WTC11 (cell line): ENCODE measurements at regions not wholly inside any gene's neighbourhood (a gene's known extent, or its start where the extent isn't known, plus 50 kb on each side); places are given as distances from the start of the nearest gene placed in this dataset.
"Not testable (repeated sequence)": the region's sequence is repeated elsewhere in the genome, so short reads cannot be mapped to it uniquely, and the experiment has no call there.

ENCODE experiments used
- ATAC-seq: fragments of 200-7000 bp; cut with Tn5 transposase; 2 replicates; pipeline ENCODE4 v1.10.0; 2021; ENCODE audit warnings: mild to moderate bottlenecking, moderate library complexity
- CTCF ChIA-PET: fragments of 300-600 bp; sonication (Branson Sonifier 250); formaldehyde crosslinking; loops from one replicate; lab custom pipeline; 2021; ENCODE audit warnings: antibody characterized with exemption; lab: Charles Lee
- POLR2A ChIA-PET: fragments of 350-600 bp; sonication (Branson Sonifier 250); formaldehyde crosslinking; loops from one replicate; lab custom pipeline; 2021; ENCODE audit warnings: antibody characterized with exemption; lab: Charles Lee
- DNase-seq: peaks from one replicate; pipeline ENCODE4 v3.0.0; 2021; ENCODE audit warnings: low spot score
- H3K27ac Mint-ChIP-seq: 2 replicates; pipeline ENCODE4 v1.8.0; 2021; ENCODE audit warnings: mixed read lengths
- H3K27me3 Mint-ChIP-seq: 2 replicates; pipeline ENCODE4 v1.8.0; 2021; ENCODE audit warnings: low read depth, mild to moderate bottlenecking, moderate library complexity, mixed read lengths
- H3K36me3 Mint-ChIP-seq: 2 replicates; pipeline ENCODE4 v1.8.0; 2021; ENCODE audit warnings: mixed read lengths
- H3K4me1 Mint-ChIP-seq: 2 replicates; pipeline ENCODE4 v1.8.0; 2022; ENCODE audit warnings: mixed read lengths
- H3K4me3 Mint-ChIP-seq: 2 replicates; pipeline ENCODE4 v1.8.0; 2021; ENCODE audit warnings: mild to moderate bottlenecking, moderate library complexity, mixed read lengths
- H3K9me3 Mint-ChIP-seq: 2 replicates; pipeline ENCODE4 v1.8.0; 2021; ENCODE audit warnings: mixed read lengths
- AFF4 ChIP-seq: sonication (generic); formaldehyde crosslinking; IDR thresholded peaks from 2 replicates; pipeline ENCODE4 v1.8.1; 2023; ENCODE audit warnings: mild to moderate bottlenecking, missing genetic modification reagents, borderline replicate concordance
- AR ChIP-seq: fragments of 250-450 bp; sonication (Bioruptor Pico); IDR thresholded peaks from 2 replicates; pipeline ENCODE4 v1.9.0; 2021; ENCODE audit warnings: mild to moderate bottlenecking
- E2F4 ChIP-seq: sonication (generic); formaldehyde crosslinking; IDR thresholded peaks from 2 replicates; pipeline ENCODE4 v1.8.1; 2022; ENCODE audit warnings: low read depth, mild to moderate bottlenecking, moderate library complexity, missing genetic modification reagents, borderline replicate concordance
- ESRRA ChIP-seq: sonication (generic); formaldehyde crosslinking; IDR thresholded peaks from 2 replicates; pipeline ENCODE4 v1.8.1; 2022; ENCODE audit warnings: mild to moderate bottlenecking, missing genetic modification reagents, borderline replicate concordance
- ETV6 ChIP-seq: sonication (generic); formaldehyde crosslinking; IDR thresholded peaks from 2 replicates; pipeline ENCODE4 v1.8.1; 2022; ENCODE audit warnings: mild to moderate bottlenecking, missing genetic modification reagents
- GABPB1 ChIP-seq: sonication (generic); formaldehyde crosslinking; IDR thresholded peaks from 2 replicates; pipeline ENCODE4 v1.8.1; 2023; ENCODE audit warnings: mild to moderate bottlenecking, missing genetic modification reagents
- GTF2I ChIP-seq: fragments of 250-450 bp; sonication (Bioruptor Pico); conservative IDR thresholded peaks from 2 replicates; pipeline ENCODE4 v1.4.0; 2021; ENCODE audit warnings: mild to moderate bottlenecking
- IRF2 ChIP-seq: sonication (generic); formaldehyde crosslinking; IDR thresholded peaks from 2 replicates; pipeline ENCODE4 v1.8.0; 2022; ENCODE audit warnings: low read depth, missing genetic modification reagents, borderline replicate concordance
- NFYB ChIP-seq: sonication (generic); formaldehyde crosslinking; conservative IDR thresholded peaks from 2 replicates; pipeline ENCODE4 v1.8.0; 2022; ENCODE audit warnings: low read depth, missing genetic modification reagents
- NR1H2 ChIP-seq: sonication (generic); formaldehyde crosslinking; IDR thresholded peaks from 2 replicates; pipeline ENCODE4 v1.9.0; 2021; ENCODE audit warnings: mild to moderate bottlenecking, moderate library complexity, missing genetic modification reagents
- NR2C2 ChIP-seq: sonication (generic); formaldehyde crosslinking; IDR thresholded peaks from 2 replicates; pipeline ENCODE4 v1.8.0; 2022; ENCODE audit warnings: mild to moderate bottlenecking, missing genetic modification reagents
- PREB ChIP-seq: sonication (generic); formaldehyde crosslinking; IDR thresholded peaks from 2 replicates; pipeline ENCODE4 v1.8.1; 2022; ENCODE audit warnings: mild to moderate bottlenecking, missing genetic modification reagents, moderate library complexity, borderline replicate concordance
- RELA ChIP-seq: sonication (generic); formaldehyde crosslinking; IDR thresholded peaks from 2 replicates; pipeline ENCODE4 v1.8.1; 2022; ENCODE audit warnings: missing genetic modification reagents, mild to moderate bottlenecking, borderline replicate concordance
- TEAD4 ChIP-seq: sonication (generic); formaldehyde crosslinking; IDR thresholded peaks from 2 replicates; pipeline ENCODE4 v1.8.0; 2022; ENCODE audit warnings: mild to moderate bottlenecking, missing genetic modification reagents
- TP53 ChIP-seq: sonication (generic); formaldehyde crosslinking; IDR thresholded peaks from 2 replicates; pipeline ENCODE4 v1.8.1; 2023; ENCODE audit warnings: mild to moderate bottlenecking, missing genetic modification reagents
- USF2 ChIP-seq: sonication (generic); formaldehyde crosslinking; IDR thresholded peaks from 2 replicates; pipeline ENCODE4 v1.8.1; 2023; ENCODE audit warnings: mild to moderate bottlenecking, missing genetic modification reagents, moderate library complexity
- ZNF396 ChIP-seq: fragments of 250-450 bp; sonication (Bioruptor Pico); IDR thresholded peaks from 2 replicates; pipeline ENCODE4 v1.8.0; 2021; ENCODE audit warnings: mild to moderate bottlenecking, moderate library complexity, borderline replicate concordance

- H3K4me3 Mint-ChIP-seq: peak overlapping the region; percentile 78
- POLR2A ChIA-PET: interaction anchor here (1.7 kb wide), 1 partner anchor 64 kb away, joined by 9 read pairs; the partner anchor contains the start of gene DDHD1
- H3K27me3 Mint-ChIP-seq: not testable (repeated sequence)
Observed at GRCh38 chr14:53216955-53217315, 63.8 kb upstream of the DDHD1 start.

GRCh38 chr14:53216478-53216877, 63.4 kb upstream of the DDHD1 start:
- not testable (repeated sequence) for H3K27ac Mint-ChIP-seq, DNase-seq, H3K36me3 Mint-ChIP-seq, H3K27me3 Mint-ChIP-seq, H3K4me3 Mint-ChIP-seq, ATAC-seq, H3K4me1 Mint-ChIP-seq
- ChIA-PET CTCF (interaction anchor here (1.7 to 2.4 kb wide), 5 partner anchors 11 to 183 kb away, joined by 8 to 21 read pairs (median 11); partner anchors contain the start of gene DDHD1), POLR2A (interaction anchor here (1.7 kb wide), 1 partner anchor 63 kb away, joined by 9 read pairs; the partner anchor contains the start of gene DDHD1)
- H3K9me3 Mint-ChIP-seq: peaks cover 13% of the 10 kb centered on the region

More at GRCh38 chr14:53216955-53217315, 63.8 kb upstream of the DDHD1 start:
- H3K27ac Mint-ChIP-seq, H3K4me1 Mint-ChIP-seq, H3K36me3 Mint-ChIP-seq, ATAC-seq, DNase-seq: not testable (repeated sequence)
- peaks cover 13% of the 10 kb centered on the region for H3K9me3 Mint-ChIP-seq
- TF ChIP-seq NFYB (CRISPR knock-in tag): peak; percentile 64
- CTCF ChIA-PET: interaction anchor here (0.7 to 2.4 kb wide), 15 partner anchors 11 to 488 kb away, joined by 3 to 21 read pairs (median 7); partner anchors contain the start of genes DDHD1 and STYX

GRCh38 chr14:53215101-53215500, 62.0 kb upstream of the DDHD1 start:
- H3K36me3 Mint-ChIP-seq: 0 out of 2 replicates have a peak, but pooled peaks cover 3% of the 10 kb centered on the region
- no peak for DNase-seq
- H3K9me3 Mint-ChIP-seq: peaks cover 13% of the 10 kb centered on the region
- ChIA-PET POLR2A (no interaction called here), CTCF (no interaction called here)
- no peak overlapping the region for H3K4me3 Mint-ChIP-seq
- no peak for ATAC-seq
- peaks cover 5% of the 10 kb centered on the region for H3K4me1 Mint-ChIP-seq
- H3K27ac Mint-ChIP-seq: no peak overlapping the region
- no peak for TF ChIP-seq RELA (CRISPR knock-in tag)
- no peak for TF ChIP-seq AR (CRISPR knock-in tag)
- no peak for TF ChIP-seq ETV6
- TF ChIP-seq ZNF396 (CRISPR knock-in tag): no peak
- no peak for TF ChIP-seq GABPB1
- TF ChIP-seq TP53 (CRISPR knock-in tag): no peak
- TF ChIP-seq AFF4: no peak
- TF ChIP-seq GTF2I (CRISPR knock-in tag): no peak
- no peak for TF ChIP-seq IRF2 (CRISPR knock-in tag)
- TF ChIP-seq PREB (CRISPR knock-in tag): no peak
- TF ChIP-seq NR2C2 (CRISPR knock-in tag): no peak
- TF ChIP-seq NR1H2 (CRISPR knock-in tag): no peak
- TF ChIP-seq NFYB (CRISPR knock-in tag): no peak
- TF ChIP-seq USF2 (CRISPR knock-in tag): no peak
- no peak for TF ChIP-seq TEAD4
- no peak for TF ChIP-seq ESRRA (CRISPR knock-in tag)
- no peak for TF ChIP-seq E2F4 (CRISPR knock-in tag)
- H3K27me3 Mint-ChIP-seq: no peaks in the 10 kb centered on the region
